ENCODE measurements at regions not wholly inside any gene's neighbourhood (a gene's known extent, or its start where the extent isn't known, plus 50 kb on each side); places are given as distances from the start of the nearest gene placed in this dataset.
A peak's percentile ranks its signal among the peaks of the same experiment; 100 is the strongest.

- no peaks in the 10 kb centered on the region for H3K36me3 ChIP-seq (ENCODE audit: control insufficient read depth, insufficient read depth, low read length)
- no peak for TF ChIP-seq CTCF (IDR thresholded peaks at IDR 0.05; ENCODE audit: insufficient read depth, low read length, severe bottlenecking)
- FAIRE-seq (no peak), DNase-seq (ENCODE audit: low read depth) (no peak)
- H3K27me3 ChIP-seq (ENCODE audit: control insufficient read depth, insufficient read depth, low read length), result no peaks in the 10 kb centered on the region
- no peak overlapping the region for H3K4me3 ChIP-seq (ENCODE audit: low read depth, low read length)
These were observed 673.5 kb downstream of the ACTL7B start for GRCh38 chr9:108182270-108182669.

- FAIRE-seq (no peak), DNase-seq (ENCODE audit: low read depth) (no peak)
- Histone ChIP-seq H3K27me3 (ENCODE audit: control insufficient read depth, insufficient read depth, low read length) (no peaks in the 10 kb centered on the region), H3K36me3 (ENCODE audit: control insufficient read depth, insufficient read depth, low read length) (no peaks in the 10 kb centered on the region), H3K4me3 (ENCODE audit: low read depth, low read length) (no peak overlapping the region)
- TF ChIP-seq CTCF (IDR thresholded peaks at IDR 0.05; ENCODE audit: insufficient read depth, low read length, severe bottlenecking), result no peak
These were observed 674.3 kb downstream of the ACTL7B start for GRCh38 chr9:108181441-108181840.

GRCh38 chr9:108180541-108180940, 675.2 kb downstream of the ACTL7B start:
- DNase-seq (ENCODE audit: low read depth) (no peak), FAIRE-seq (peak; percentile 93)
- no peaks in the 10 kb centered on the region for H3K36me3 ChIP-seq (ENCODE audit: control insufficient read depth, insufficient read depth, low read length)
- H3K27me3 ChIP-seq (ENCODE audit: control insufficient read depth, insufficient read depth, low read length), result no peaks in the 10 kb centered on the region
- no peak for TF ChIP-seq CTCF (IDR thresholded peaks at IDR 0.05; ENCODE audit: insufficient read depth, low read length, severe bottlenecking)
- no peak overlapping the region for H3K4me3 ChIP-seq (ENCODE audit: low read depth, low read length)

GRCh38 chr9:108178318-108178717, 677.5 kb downstream of the ACTL7B start:
- FAIRE-seq (no peak), DNase-seq (ENCODE audit: low read depth) (no peak)
- Histone ChIP-seq H3K27me3 (ENCODE audit: control insufficient read depth, insufficient read depth, low read length) (no peaks in the 10 kb centered on the region), H3K36me3 (ENCODE audit: control insufficient read depth, insufficient read depth, low read length) (no peaks in the 10 kb centered on the region), H3K4me3 (ENCODE audit: low read depth, low read length) (no peak overlapping the region)
- TF ChIP-seq CTCF (IDR thresholded peaks at IDR 0.05; ENCODE audit: insufficient read depth, low read length, severe bottlenecking), result no peak

GRCh38 chr9:108168236-108168850, 678.8 kb upstream of the KLF4 start:
- no peak for FAIRE-seq
- Histone ChIP-seq H3K36me3 (ENCODE audit: control insufficient read depth, insufficient read depth, low read length) (no peaks in the 10 kb centered on the region), H3K4me3 (ENCODE audit: low read depth, low read length) (no peak overlapping the region), H3K27me3 (ENCODE audit: control insufficient read depth, insufficient read depth, low read length) (no peaks in the 10 kb centered on the region)
- no peak for DNase-seq (ENCODE audit: low read depth)
- no peak for TF ChIP-seq CTCF (IDR thresholded peaks at IDR 0.05; ENCODE audit: insufficient read depth, low read length, severe bottlenecking)

Measured in bronchial epithelial cell (primary cell).